DOHH2 (cell line): ENCODE measurements at regions not wholly inside any gene's neighbourhood (a gene's known extent, or its start where the extent isn't known, plus 50 kb on each side); places are given as distances from the start of the nearest gene placed in this dataset.

Source experiments
- CTCF ChIP-seq: fragments of 200-600 bp; sonication (generic); IDR thresholded peaks from one replicate; pipeline ENCODE4 v1.5.1; 2014; ENCODE audit warnings: antibody characterized with exemption, mild to moderate bottlenecking, low read depth, low read length; ENCODE audit not compliant: poor library complexity, severe bottlenecking
- EZH2phosphoT487 ChIP-seq: fragments of 200-600 bp; sonication (generic); IDR thresholded peaks from 2 replicates; pipeline ENCODE4 v1.6.1; 2017; ENCODE audit warnings: borderline replicate concordance, mild to moderate bottlenecking, antibody characterized with exemption, low read length, moderate library complexity, mixed read lengths

DNA sequence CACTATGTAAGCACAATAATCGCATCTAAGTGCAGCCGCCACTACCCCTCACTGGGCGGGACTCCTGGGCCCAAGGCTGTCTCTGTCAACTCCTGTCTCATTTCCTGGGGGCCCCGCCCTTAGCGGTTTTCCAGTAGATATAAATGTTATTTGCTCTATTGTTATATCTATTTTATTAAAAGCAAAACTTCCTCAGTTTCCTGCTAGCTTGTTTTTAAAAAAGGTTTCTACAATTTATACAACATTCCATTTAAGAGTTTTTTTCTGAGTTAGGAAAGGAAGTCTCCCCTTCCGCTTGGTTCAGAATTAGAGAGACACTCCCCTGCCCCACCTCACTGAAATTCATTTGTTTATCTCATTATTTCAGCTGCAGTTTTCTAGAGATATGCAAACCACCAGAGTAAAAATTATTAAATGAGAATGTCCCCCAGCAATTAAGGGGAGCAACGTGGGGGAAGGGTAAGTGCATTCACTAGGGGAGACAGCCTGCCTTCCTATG is 82.7 kb downstream of the RAMP3 start:
- TF ChIP-seq CTCF: no peak
- TF ChIP-seq EZH2phosphoT487: no peak
